Activated naive CD8-positive, alpha-beta T cell treated with anti-CD3 and anti-CD28 coated beads, Interleukin-2, amount 50 U/mL, for 24 hours (primary cell): ENCODE measurements at regions not wholly inside any gene's neighbourhood (a gene's known extent, or its start where the extent isn't known, plus 50 kb on each side); places are given as distances from the start of the nearest gene placed in this dataset.
A peak's percentile ranks its signal among the peaks of the same experiment; 100 is the strongest.

Experiments used
- ATAC-seq: fragments of 150-1000 bp; cut with Tn5 transposase; one replicate; pipeline ENCODE4 v1.10.0; 2021
- DNase-seq: peaks from one replicate; pipeline ENCODE4 v3.0.0; 2021
- H3K27ac Mint-ChIP-seq: one replicate; pipeline ENCODE4 v1.8.0; 2021; ENCODE audit warnings: mild to moderate bottlenecking, mixed read lengths
- H3K27me3 Mint-ChIP-seq: one replicate; pipeline ENCODE4 v1.8.0; 2021; ENCODE audit warnings: mixed read lengths
- H3K36me3 Mint-ChIP-seq: one replicate; pipeline ENCODE4 v1.8.0; 2021; ENCODE audit warnings: low read depth, mixed read lengths
- H3K4me1 Mint-ChIP-seq: one replicate; pipeline ENCODE4 v1.8.0; 2021; ENCODE audit warnings: mixed read lengths
- H3K4me3 Mint-ChIP-seq: one replicate; pipeline ENCODE4 v1.8.0; 2021; ENCODE audit warnings: mild to moderate bottlenecking, moderate library complexity, mixed read lengths
- H3K9me3 Mint-ChIP-seq: one replicate; pipeline ENCODE4 v1.8.0; 2021; ENCODE audit warnings: mixed read lengths

GRCh38 chr1:168782559-168783116, 53.6 kb upstream of the DPT start:
- no peak for ATAC-seq
- H3K4me3 Mint-ChIP-seq = no peak overlapping the region
- no peaks in the 10 kb centered on the region for H3K36me3 Mint-ChIP-seq
- H3K4me1 Mint-ChIP-seq = no peaks in the 10 kb centered on the region
- H3K27me3 Mint-ChIP-seq = peaks cover 12% of the 10 kb centered on the region
- no peaks in the 10 kb centered on the region for H3K9me3 Mint-ChIP-seq
- no peak for DNase-seq
- no peak overlapping the region for H3K27ac Mint-ChIP-seq

DNA sequence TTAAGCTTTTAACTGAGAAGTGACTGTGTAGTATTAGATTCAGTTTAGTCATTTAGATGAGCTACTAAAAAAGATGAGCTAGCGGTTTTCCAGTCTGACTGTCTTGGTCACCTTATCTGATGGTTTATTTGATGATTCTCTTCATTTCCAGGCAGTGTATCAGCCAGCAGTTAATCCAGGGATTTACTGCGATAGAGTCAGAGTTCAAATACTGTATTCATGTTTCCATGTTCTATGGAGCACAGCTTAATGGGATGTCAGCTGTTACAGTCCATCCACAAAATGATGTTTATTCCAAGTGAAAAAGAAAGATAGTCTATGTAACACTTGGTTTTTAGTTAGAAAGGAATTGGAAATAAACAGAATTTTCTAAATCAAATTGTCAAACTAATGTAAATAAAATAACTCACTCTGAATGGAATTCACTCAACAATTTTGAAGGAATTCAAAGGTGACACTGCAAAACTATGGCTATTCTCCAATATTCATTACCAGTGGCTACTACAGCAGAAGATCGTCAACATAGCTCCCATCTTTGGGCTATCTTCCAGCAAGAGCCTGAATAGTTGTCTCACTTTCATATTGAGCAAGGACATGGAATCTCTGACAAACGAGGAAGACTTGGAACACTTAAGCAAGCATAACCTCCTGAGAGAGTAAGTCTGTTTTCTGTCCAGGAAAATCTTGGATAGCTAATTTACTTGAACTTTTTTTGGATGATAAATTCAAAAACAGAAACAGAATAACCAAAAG, 54.6 kb upstream of the DPT start:
- no peak overlapping the region for H3K4me3 Mint-ChIP-seq
- H3K4me1 Mint-ChIP-seq = no peaks in the 10 kb centered on the region
- H3K27ac Mint-ChIP-seq = no peak overlapping the region
- DNase-seq (no peak), ATAC-seq (no peak)
- no peaks in the 10 kb centered on the region for H3K36me3 Mint-ChIP-seq
- H3K9me3 Mint-ChIP-seq = no peaks in the 10 kb centered on the region
- peaks cover 12% of the 10 kb centered on the region for H3K27me3 Mint-ChIP-seq

DNA sequence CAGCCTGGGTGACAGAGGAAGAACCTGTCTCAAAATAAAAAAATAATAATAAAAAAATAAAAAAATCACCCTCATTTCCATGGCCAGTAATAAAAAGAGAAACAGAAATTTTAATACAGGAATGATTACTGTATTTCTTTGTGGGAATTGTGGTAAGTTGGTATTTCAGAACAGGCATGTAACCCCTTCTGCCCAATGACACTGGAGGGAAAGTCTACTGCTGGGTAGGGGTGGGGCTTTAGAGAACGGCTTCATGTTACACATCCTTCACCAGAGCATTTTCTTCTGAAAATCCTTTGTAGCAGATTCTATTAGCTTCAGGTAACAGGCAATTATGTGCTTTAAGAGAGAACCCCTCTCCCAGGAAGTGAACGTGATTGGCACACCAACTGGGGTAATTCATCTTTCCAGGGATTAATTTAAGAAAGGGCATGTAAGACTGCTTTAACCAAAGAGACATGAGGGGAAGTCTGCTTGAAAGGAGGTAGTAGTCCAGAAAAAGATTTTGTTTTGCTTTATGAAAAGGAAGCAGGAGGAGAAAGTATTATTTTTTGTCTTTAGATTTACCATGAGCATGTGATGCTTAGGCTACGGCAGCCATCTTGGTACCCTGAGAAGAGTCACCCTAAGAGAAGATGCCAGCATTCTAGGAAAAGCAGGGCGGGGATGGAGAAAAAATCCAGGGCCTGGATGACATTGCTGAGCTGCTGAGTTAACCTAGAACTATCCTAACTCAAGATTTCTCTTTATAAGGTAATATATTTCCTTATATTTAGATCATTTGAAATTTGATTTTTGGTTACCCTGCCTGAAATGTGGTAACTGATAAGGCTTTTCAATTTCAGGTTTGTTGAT, 57.7 kb upstream of the DPT start:
- Mint-ChIP-seq H3K4me1 (no peaks in the 10 kb centered on the region), H3K4me3 (no peak overlapping the region)
- no peak for DNase-seq

GRCh38 chr1:168788258-168788657, 59.3 kb upstream of the DPT start:
- Mint-ChIP-seq H3K27me3 (peaks cover 8% of the 10 kb centered on the region), H3K4me3 (no peak overlapping the region), H3K36me3 (no peaks in the 10 kb centered on the region), H3K9me3 (no peaks in the 10 kb centered on the region), H3K27ac (no peak overlapping the region), H3K4me1 (peaks cover 3% of the 10 kb centered on the region)
- no peak for DNase-seq
- no peak for ATAC-seq

More for the DNA sequence above, 57.7 kb upstream of the DPT start:
- no peak for ATAC-seq
- Mint-ChIP-seq H3K27ac (no peak overlapping the region), H3K9me3 (no peaks in the 10 kb centered on the region), H3K27me3 (peaks cover 10% of the 10 kb centered on the region), H3K36me3 (no peaks in the 10 kb centered on the region)

DNA sequence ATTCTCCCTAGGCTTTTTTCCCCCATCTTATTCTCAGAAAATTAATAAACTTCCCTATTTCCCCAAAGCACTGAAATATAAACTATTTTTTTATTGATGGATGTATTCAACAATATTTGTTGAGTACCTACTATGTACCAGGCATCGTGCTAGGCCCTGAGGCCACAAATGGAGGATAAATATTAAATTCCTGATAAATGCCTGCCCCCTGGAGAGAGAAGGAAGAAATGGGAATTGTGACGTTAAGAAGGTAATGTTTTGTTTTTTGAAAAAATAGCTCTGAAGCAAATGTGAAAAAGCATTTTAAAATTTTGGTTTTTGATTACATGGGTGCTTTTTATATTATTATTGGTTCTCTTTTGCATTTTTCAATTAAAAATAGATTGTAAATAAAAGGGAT, 60.5 kb upstream of the DPT start:
- H3K4me1 Mint-ChIP-seq = peaks cover 3% of the 10 kb centered on the region
- peaks cover 8% of the 10 kb centered on the region for H3K27me3 Mint-ChIP-seq
- no peaks in the 10 kb centered on the region for H3K9me3 Mint-ChIP-seq
- no peak for ATAC-seq
- no peak overlapping the region for H3K27ac Mint-ChIP-seq
- no peaks in the 10 kb centered on the region for H3K36me3 Mint-ChIP-seq
- no peak for DNase-seq
- H3K4me3 Mint-ChIP-seq = no peak overlapping the region

GRCh38 chr1:168792142-168792541, 63.1 kb upstream of the DPT start:
- Mint-ChIP-seq H3K36me3 (no peaks in the 10 kb centered on the region), H3K9me3 (no peaks in the 10 kb centered on the region), H3K27me3 (peaks cover 10% of the 10 kb centered on the region), H3K4me3 (no peak overlapping the region), H3K27ac (no peak overlapping the region), H3K4me1 (peaks cover 3% of the 10 kb centered on the region)
- ATAC-seq (peak; percentile 61), DNase-seq (no peak)

GRCh38 chr1:168792592-168793125, 63.7 kb upstream of the DPT start:
- Mint-ChIP-seq H3K27me3 (peaks cover 8% of the 10 kb centered on the region), H3K9me3 (no peaks in the 10 kb centered on the region), H3K36me3 (no peaks in the 10 kb centered on the region), H3K4me1 (peaks cover 3% of the 10 kb centered on the region), H3K4me3 (no peak overlapping the region), H3K27ac (no peak overlapping the region)
- DNase-seq (no peak), ATAC-seq (no peak)

- ATAC-seq = no peak
- Mint-ChIP-seq H3K27ac (no peak overlapping the region), H3K4me1 (peaks cover 3% of the 10 kb centered on the region), H3K4me3 (no peak overlapping the region), H3K36me3 (no peaks in the 10 kb centered on the region), H3K27me3 (peaks cover 10% of the 10 kb centered on the region), H3K9me3 (no peaks in the 10 kb centered on the region)
- DNase-seq = no peak
Observed at GRCh38 chr1:168794057-168794456, 65.1 kb upstream of the DPT start.

DNA sequence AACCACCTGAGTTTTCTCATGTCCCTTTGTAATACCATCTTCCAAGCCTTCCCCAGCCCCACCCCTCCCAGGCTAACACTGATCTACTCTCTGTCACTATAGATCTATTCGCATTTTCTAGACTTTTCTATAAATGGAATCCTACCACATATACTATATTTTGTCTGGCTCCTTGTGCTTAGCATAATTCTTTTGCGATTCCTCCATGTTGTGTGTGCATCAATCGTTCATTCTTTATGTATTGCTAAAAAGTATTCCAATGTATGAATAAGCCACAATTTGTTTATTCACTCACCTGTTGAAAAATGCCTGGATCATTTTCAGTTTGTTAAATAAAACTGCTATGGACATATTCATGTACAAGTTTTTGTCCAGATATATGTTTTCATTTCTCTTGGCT, 66.7 kb upstream of the DPT start:
- no peaks in the 10 kb centered on the region for H3K36me3 Mint-ChIP-seq
- H3K9me3 Mint-ChIP-seq = no peaks in the 10 kb centered on the region
- ATAC-seq = no peak
- peaks cover 3% of the 10 kb centered on the region for H3K4me1 Mint-ChIP-seq
- peaks cover 10% of the 10 kb centered on the region for H3K27me3 Mint-ChIP-seq
- H3K4me3 Mint-ChIP-seq = no peak overlapping the region
- no peak overlapping the region for H3K27ac Mint-ChIP-seq
- no peak for DNase-seq

GRCh38 chr1:168799927-168800605, 71.1 kb upstream of the DPT start:
- Mint-ChIP-seq H3K4me3 (no peak overlapping the region), H3K27ac (no peak overlapping the region), H3K36me3 (no peaks in the 10 kb centered on the region), H3K9me3 (no peaks in the 10 kb centered on the region), H3K27me3 (peaks cover 8% of the 10 kb centered on the region), H3K4me1 (no peaks in the 10 kb centered on the region)
- DNase-seq (no peak), ATAC-seq (no peak)

DNA sequence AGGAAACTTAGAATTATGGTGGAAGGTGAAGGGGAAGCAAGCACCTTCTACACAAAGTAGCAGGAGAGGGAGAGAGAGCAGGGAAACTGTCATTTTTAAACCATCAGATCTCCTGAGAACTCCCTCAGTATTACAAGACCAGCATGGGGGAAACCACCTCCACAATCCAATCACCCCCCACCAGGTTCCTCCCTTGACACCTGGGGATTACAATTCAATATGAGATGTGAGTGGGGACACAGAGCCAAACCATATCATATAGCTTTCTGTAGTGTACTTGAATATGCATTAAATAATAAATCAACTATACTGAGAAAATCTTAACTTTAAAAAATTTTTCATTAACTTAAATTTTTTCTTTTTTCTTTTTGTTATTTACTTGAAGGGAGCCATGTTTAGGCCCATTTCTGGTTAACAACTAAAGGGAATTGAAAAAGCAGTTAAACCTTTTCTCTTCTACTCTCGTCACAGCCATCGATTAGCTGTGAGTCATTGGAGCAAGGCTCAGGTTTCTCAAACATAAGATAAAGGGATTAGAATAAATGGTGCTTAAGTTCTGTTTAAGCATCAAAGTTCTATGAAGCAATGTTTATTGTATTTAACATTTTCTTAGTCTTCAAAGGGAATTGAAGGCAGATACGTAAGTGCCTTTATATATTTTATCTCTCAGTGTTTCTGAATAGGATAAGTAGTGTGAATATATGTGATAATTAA, 72.2 kb upstream of the DPT start:
- DNase-seq = no peak
- Mint-ChIP-seq H3K27me3 (peaks cover 6% of the 10 kb centered on the region), H3K4me1 (no peaks in the 10 kb centered on the region), H3K4me3 (no peak overlapping the region), H3K27ac (no peak overlapping the region), H3K9me3 (no peaks in the 10 kb centered on the region), H3K36me3 (no peaks in the 10 kb centered on the region)
- no peak for ATAC-seq

DNA sequence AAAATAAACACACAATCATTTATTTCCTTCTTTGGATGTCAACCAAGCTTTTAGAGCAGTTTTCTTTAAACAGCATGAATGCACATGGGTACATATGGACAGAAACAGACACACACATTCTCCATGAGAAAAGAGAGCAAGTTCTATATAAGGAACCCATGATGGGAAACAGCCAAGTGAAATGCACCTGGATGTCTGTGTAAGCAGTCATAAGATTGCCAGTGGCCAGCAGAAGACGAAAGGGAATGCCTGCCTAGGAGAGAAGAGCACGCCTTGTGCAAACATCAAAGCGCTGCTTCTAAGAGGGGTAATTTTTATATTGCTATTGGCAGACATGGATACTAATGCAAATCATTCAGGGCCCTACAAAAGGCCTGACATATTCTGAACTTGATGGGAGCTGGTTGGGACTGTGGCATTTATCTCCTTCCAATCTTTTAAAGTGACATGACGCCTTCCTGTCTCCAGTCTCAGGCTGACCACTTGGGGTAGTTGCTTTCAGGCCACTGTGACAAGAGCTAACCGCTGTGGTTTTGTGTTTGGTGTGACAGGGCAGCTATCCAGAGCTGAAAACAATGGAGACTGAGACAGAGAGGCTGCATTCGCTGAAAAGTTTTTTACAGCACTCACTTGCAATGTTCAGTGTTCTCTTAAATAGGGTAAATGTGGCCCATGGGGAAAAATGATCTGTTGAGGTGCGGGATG, 75.0 kb upstream of the DPT start:
- Mint-ChIP-seq H3K27me3 (peaks cover 2% of the 10 kb centered on the region), H3K9me3 (no peaks in the 10 kb centered on the region), H3K36me3 (no peaks in the 10 kb centered on the region), H3K27ac (no peak overlapping the region), H3K4me3 (no peak overlapping the region), H3K4me1 (no peaks in the 10 kb centered on the region)
- no peak for DNase-seq
- ATAC-seq = no peak

DNA sequence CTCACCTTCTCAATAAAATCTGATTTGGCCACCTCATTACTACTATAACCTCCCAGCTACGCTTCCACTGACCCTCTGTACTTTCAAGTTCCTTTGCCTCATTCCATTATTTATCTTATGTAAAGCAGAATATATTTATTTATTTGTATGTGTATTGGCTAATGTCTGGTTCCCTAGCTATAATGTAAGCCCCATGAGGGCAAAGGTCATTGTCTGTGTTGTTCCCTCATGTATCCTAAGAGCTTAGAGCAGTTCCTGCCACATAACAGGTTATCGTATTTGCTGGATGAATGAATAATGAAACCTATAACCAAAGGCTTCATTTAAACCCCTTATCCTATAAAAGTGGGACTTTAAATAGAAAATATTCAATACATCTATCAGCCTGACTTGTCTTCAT, 77.9 kb upstream of the DPT start:
- no peaks in the 10 kb centered on the region for H3K36me3 Mint-ChIP-seq
- H3K4me1 Mint-ChIP-seq = no peaks in the 10 kb centered on the region
- no peak overlapping the region for H3K27ac Mint-ChIP-seq
- no peaks in the 10 kb centered on the region for H3K9me3 Mint-ChIP-seq
- no peak for DNase-seq
- no peak for ATAC-seq
- H3K27me3 Mint-ChIP-seq = peaks cover 2% of the 10 kb centered on the region
- no peak overlapping the region for H3K4me3 Mint-ChIP-seq
